Lower leg skin (tissue), 4 donors: ENCODE measurements at regions not wholly inside any gene's neighbourhood (a gene's known extent, or its start where the extent isn't known, plus 50 kb on each side); places are given as distances from the start of the nearest gene placed in this dataset.

Source experiments
- DNase-seq, 2 donors: peaks; one replicate each; pipeline ENCODE4 v3.0.0-alpha.2; 2019; ENCODE audit warnings: low spot score in 2 of 2
- H3K4me3 ChIP-seq: fragments of 200-600 bp; sonication (generic); 2 replicates; pipeline ENCODE4 v1.5.1; 2017; ENCODE audit warnings: mild to moderate bottlenecking, low read depth; ENCODE audit not compliant: poor library complexity, severe bottlenecking
- POLR2A ChIP-seq, 2 donors: fragments of 450-650 bp; IDR thresholded peaks; one replicate each; pipeline ENCODE4 v1.6.1; 2016 to 2017; ENCODE audit warnings: antibody characterized with exemption in 2 of 2, mild to moderate bottlenecking in 1 of 2, moderate library complexity in 1 of 2
- WGBS, 2 donors: methylation state at CpG; one replicate each; pipeline ENCODE4 v1.1.5; 2018; 5-methylcytosine and 5-hydroxymethylcytosine counted together
- intact Hi-C: fragments of 100-400 bp; cut with DNase I; formaldehyde crosslinking; loops from one replicate; pipeline ENCODE4 v1.15.0; 2023; ENCODE audit warnings: low total_unique reads
- TF ChIP-seq, protein P1 (sequence below), 3 donors: fragments of 450-650 bp; IDR thresholded peaks; one replicate each; pipeline ENCODE4 v1.5.1; 2016; ENCODE audit warnings: antibody characterized with exemption in 3 of 3, mild to moderate bottlenecking in 3 of 3, moderate library complexity in 2 of 3

DNA sequence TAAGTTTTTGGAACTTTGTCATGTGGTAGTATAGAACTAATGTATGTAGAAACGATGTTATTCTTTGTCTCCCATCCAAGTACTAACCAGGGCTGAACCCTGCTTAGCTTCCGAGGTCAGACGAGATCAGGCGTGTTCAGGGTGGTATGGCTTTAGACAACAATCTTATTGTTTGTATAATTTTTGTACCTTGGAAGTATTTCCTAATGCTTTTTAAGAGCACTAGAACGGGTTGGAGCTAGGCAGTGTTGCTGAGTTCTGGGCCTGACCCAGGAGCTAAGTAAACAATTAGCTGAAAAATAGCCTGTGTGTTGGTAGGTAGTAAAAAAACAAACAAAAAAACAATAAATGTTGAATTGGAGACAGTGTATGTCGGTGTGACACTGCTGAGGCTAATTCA lies 244.3 kb downstream of the EMP1 start:
- intact Hi-C loops = no loop called here
- DNase-seq = no peak
- TF ChIP-seq POLR2A (IDR thresholded peaks at IDR 0.05) = no peak
- TF ChIP-seq, protein P1, sequence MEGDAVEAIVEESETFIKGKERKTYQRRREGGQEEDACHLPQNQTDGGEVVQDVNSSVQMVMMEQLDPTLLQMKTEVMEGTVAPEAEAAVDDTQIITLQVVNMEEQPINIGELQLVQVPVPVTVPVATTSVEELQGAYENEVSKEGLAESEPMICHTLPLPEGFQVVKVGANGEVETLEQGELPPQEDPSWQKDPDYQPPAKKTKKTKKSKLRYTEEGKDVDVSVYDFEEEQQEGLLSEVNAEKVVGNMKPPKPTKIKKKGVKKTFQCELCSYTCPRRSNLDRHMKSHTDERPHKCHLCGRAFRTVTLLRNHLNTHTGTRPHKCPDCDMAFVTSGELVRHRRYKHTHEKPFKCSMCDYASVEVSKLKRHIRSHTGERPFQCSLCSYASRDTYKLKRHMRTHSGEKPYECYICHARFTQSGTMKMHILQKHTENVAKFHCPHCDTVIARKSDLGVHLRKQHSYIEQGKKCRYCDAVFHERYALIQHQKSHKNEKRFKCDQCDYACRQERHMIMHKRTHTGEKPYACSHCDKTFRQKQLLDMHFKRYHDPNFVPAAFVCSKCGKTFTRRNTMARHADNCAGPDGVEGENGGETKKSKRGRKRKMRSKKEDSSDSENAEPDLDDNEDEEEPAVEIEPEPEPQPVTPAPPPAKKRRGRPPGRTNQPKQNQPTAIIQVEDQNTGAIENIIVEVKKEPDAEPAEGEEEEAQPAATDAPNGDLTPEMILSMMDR (IDR thresholded peaks at IDR 0.05) = no peak
- 68 to 81% methylated on average over 6 of the region's 6 CpGs for WGBS, 2 donors
- no peak overlapping the region for H3K4me3 ChIP-seq

DNA sequence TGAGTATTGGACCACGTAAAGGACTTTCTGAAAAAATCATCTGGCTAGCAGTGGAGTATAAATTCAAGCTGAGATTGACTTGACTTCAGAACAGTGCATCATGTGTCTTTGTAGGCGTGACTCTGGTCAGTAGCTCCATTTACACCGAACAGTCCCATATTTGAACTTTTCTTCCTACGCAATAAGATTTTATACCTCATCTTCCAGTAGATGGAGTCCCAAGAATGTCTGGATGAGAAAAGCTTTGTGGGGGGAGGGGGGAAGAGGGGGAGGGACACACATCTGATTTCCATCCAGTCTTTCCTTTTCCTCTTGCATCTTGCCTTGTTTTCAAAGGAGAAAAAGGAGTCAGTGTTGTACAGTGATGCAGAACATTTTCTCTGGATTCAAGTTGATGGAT lies 241.0 kb downstream of the EMP1 start:
- H3K4me3 ChIP-seq = no peak overlapping the region
- DNase-seq = no peak
- TF ChIP-seq POLR2A (IDR thresholded peaks at IDR 0.05) = no peak
- TF ChIP-seq, protein P1 (IDR thresholded peaks at IDR 0.05) = no peak
- intact Hi-C loops = no loop called here
- WGBS, 2 donors = 81 to 94% methylated on average over 4 of the region's 4 CpGs

DNA sequence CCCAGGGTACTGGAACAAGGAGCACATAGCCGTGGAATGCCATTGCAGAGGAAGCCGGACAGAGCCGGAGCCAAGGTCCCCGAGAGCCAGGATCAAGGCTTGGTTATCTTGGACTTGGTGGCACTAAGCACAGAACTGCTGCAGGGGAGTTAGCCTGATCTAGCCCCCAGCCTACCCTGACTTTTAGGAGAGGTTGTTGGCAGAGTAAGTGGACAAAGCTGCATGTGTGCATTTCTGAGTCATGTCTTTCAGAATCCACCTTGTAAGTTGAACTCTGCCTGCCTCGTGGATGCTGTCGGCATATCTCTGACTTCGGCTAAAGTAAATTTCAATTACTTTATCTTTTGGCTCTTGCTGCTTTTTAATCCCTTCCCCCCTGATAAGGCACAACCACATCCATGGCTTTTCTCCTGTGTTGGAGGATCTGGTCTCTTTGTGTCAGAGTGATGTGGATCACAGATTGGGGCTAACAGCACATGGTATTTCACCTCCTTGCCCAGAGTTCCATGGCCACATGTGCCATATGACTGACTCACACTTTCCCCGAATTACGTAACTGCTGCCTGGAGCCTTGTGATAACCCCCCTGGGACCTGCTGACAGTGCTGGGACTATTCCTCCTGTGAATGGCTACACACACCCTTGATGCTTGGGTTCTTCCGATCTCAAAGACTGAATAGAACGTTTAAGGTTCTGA lies 240.3 kb downstream of the EMP1 start:
- no peak for TF ChIP-seq POLR2A (IDR thresholded peaks at IDR 0.05)
- TF ChIP-seq, protein P1 (IDR thresholded peaks at IDR 0.05) = no peak
- no peak overlapping the region for H3K4me3 ChIP-seq
- DNase-seq = no peak
- 78 to 85% methylated on average over 11 of the region's 11 CpGs for WGBS, 2 donors
- intact Hi-C loops = no loop called here

DNA sequence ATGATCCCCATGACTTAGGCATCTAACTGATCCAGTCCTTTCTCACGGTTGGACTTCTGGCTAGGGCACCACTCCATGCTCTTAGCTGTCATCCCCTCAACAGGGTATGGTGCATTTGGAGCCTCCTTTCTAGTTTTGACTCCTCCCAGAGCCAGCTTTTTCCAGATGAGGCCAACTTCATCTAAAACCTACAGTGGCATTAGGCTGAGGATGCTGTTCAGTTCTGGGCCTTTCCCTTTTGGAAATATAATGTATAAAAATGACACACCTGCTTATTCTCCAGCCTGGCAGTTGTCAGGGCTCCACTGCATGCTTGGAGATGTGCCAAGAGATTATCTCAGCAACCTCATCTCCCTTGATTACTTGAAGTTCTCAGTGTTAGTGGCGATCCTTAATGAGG lies 239.7 kb downstream of the EMP1 start:
- 60 to 66% methylated on average over 2 of the region's 2 CpGs for WGBS, 2 donors
- intact Hi-C loops = no loop called here
- no peak for TF ChIP-seq POLR2A (IDR thresholded peaks at IDR 0.05)
- TF ChIP-seq, protein P1 (IDR thresholded peaks at IDR 0.05) = no peak
- H3K4me3 ChIP-seq = no peak overlapping the region
- no peak for DNase-seq

DNA sequence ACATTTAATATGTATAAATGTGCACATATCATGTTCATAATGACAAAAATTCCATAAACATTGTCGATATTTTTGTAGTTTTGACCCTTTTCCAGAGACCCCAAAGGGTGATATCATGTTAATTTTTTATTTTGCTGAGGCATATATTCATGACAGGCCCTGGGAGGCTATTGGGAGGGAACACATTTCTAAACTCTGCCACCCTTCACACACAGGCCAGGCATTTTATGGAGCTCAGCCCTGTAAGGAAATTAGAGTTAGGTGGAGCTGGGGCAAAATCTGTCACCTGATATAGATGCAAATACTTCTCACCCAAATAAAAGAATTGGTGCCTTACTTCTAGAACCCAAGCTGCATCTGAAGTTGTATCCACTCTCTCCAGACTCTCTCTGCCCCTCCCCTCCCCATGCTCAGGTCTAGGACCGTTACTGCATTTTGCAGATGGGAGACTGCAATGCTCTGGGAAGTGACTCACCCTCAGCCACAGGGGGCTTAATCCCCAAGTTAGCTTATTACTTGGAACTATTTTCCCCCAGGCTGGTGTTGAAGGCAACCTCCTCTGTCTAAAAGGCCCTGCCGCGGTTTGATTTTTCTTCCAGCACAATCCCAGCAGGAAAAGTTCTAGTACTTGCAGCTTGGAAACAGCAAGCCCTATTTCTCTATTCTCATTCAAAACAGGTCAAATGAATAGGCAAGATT lies 238.9 kb downstream of the EMP1 start:
- WGBS, 2 donors = 50 to 53% methylated on average over 4 of the region's 4 CpGs
- no peak for DNase-seq
- TF ChIP-seq, protein P1 (IDR thresholded peaks at IDR 0.05) = no peak
- TF ChIP-seq POLR2A (IDR thresholded peaks at IDR 0.05) = no peak
- intact Hi-C loops = no loop called here
- H3K4me3 ChIP-seq = no peak overlapping the region
